H1 (cell line): ENCODE measurements at regions not wholly inside any gene's neighbourhood (a gene's known extent, or its start where the extent isn't known, plus 50 kb on each side); places are given as distances from the start of the nearest gene placed in this dataset.

ENCODE experiments used
- CTCF ChIA-PET: fragments of 300-600 bp; sonication (Branson Sonifier 250); formaldehyde crosslinking; loops from one replicate; lab custom pipeline; 2021; ENCODE audit not compliant: partially characterized antibody; lab: Charles Lee
- POLR2A ChIA-PET: fragments of 300-600 bp; sonication (Branson Sonifier 250); formaldehyde crosslinking; loops from one replicate; lab custom pipeline; 2021; ENCODE audit warnings: inconsistent platforms; ENCODE audit not compliant: partially characterized antibody; lab: Charles Lee
- DNase-seq, 2 experiments: peaks; one replicate each; pipeline versions ENCODE4 v3.0.0 to v3.0.0-alpha.2; 2010 to 2022; ENCODE audit warnings: low spot score in 2 of 2, low read depth in 1 of 2, mixed read lengths in 1 of 2
- FAIRE-seq: peaks from 2 replicates; lab custom pipeline; 2011; peaks lifted over from hg19 to GRCh38; lab: Jason Lieb, UNC
- H2AFZ ChIP-seq: 2 replicates; pipeline ENCODE4 v1.8.1; 2012; ENCODE audit warnings: low read length, inconsistent platforms
- H2AK5ac ChIP-seq: 2 replicates; pipeline ENCODE4 v1.6.1; 2013; ENCODE audit warnings: low read depth, low read length
- H2BK120ac ChIP-seq: replicated peaks from 2 replicates; pipeline ENCODE3; 2013; ENCODE audit warnings: low read depth, low read length, inconsistent platforms
- H2BK12ac ChIP-seq: 2 replicates; pipeline ENCODE4 v1.6.1; 2013; ENCODE audit warnings: low read depth, low read length
- H2BK15ac ChIP-seq: 2 replicates; pipeline ENCODE4 v1.6.1; 2013; ENCODE audit warnings: low read length
- H2BK20ac ChIP-seq: 2 replicates; pipeline ENCODE4 v1.6.1; 2013; ENCODE audit warnings: low read length
- H2BK5ac ChIP-seq: 2 replicates; pipeline ENCODE4 v1.6.1; 2013; ENCODE audit warnings: low read depth, low read length
- H3K14ac ChIP-seq: 2 replicates; pipeline ENCODE4 v1.6.1; 2013; ENCODE audit warnings: inconsistent platforms; ENCODE audit not compliant: insufficient read length
- H3K18ac ChIP-seq: 2 replicates; pipeline ENCODE4 v1.6.1; 2013; ENCODE audit warnings: low read length; ENCODE audit errors: extremely low read depth
- H3K23ac ChIP-seq: 2 replicates; pipeline ENCODE4 v1.6.1; 2013; ENCODE audit warnings: inconsistent platforms; ENCODE audit not compliant: insufficient read length
- H3K23me2 ChIP-seq: 2 replicates; pipeline ENCODE4 v1.6.1; 2013; ENCODE audit warnings: low read depth, low read length
- H3K27ac ChIP-seq: 2 replicates; pipeline ENCODE4 v1.6.1; 2011; ENCODE audit warnings: low read depth, low read length, inconsistent platforms
- H3K27me3 ChIP-seq, 4 experiments: replicated peaks in 1 of 4; 1 replicate in 1 of 4; 2 replicates in 3 of 4; pipeline versions ENCODE4 v1.6.1 to v1.8.1; 2011 to 2013; ENCODE audit warnings: low read length in 3 of 4, mild to moderate bottlenecking in 3 of 4, inconsistent platforms in 2 of 4, mixed read lengths in 2 of 4, moderate library complexity in 1 of 4; ENCODE audit not compliant: control insufficient read depth in 3 of 4, insufficient read depth in 3 of 4; ENCODE audit errors: extremely low read depth in 1 of 4
- H3K36me3 ChIP-seq, 4 experiments: 2 replicates each; pipeline versions ENCODE4 v1.6.1 to v1.8.1; 2011 to 2013; ENCODE audit warnings: mild to moderate bottlenecking in 4 of 4, low read length in 3 of 4, moderate library complexity in 2 of 4, control low read depth in 1 of 4, inconsistent platforms in 1 of 4; ENCODE audit not compliant: insufficient read depth in 4 of 4, control insufficient read depth in 2 of 4
- H3K4ac ChIP-seq: replicated peaks from 2 replicates; pipeline ENCODE3; 2013; ENCODE audit warnings: low read length, low read depth, mixed read lengths, inconsistent platforms; ENCODE audit not compliant: insufficient read length
- H3K4me1 ChIP-seq, 4 experiments: replicated peaks in 1 of 4; 1 replicate in 1 of 4; 2 replicates in 3 of 4; pipeline versions ENCODE4 v1.6.1 to v1.8.1; 2011 to 2013; ENCODE audit warnings: low read length in 3 of 4, inconsistent platforms in 2 of 4, mixed read lengths in 1 of 4; ENCODE audit not compliant: insufficient read depth in 4 of 4, control insufficient read depth in 3 of 4
- H3K4me2 ChIP-seq, 2 experiments: 2 replicates each; pipeline versions ENCODE4 v1.6.1 to v1.8.1; 2011 to 2013; ENCODE audit warnings: low read depth in 2 of 2, low read length in 2 of 2, control low read depth in 1 of 2, inconsistent platforms in 1 of 2, mild to moderate bottlenecking in 1 of 2; ENCODE audit not compliant: insufficient read depth in 1 of 2
- H3K4me3 ChIP-seq, 4 experiments: fragments of 200-600, 300-600 bp in 1 of 4; sonication (generic), shearing (Covaris generic), sonication (Bioruptor Twin) in 1 of 4; 2 replicates each; pipeline versions ENCODE4 v1.5.1 to v1.8.1; 2011 to 2016; ENCODE audit warnings: low read length in 4 of 4, low read depth in 3 of 4, control low read depth in 2 of 4, inconsistent platforms in 2 of 4, mild to moderate bottlenecking in 2 of 4, mixed read lengths in 1 of 4, moderate library complexity in 1 of 4; ENCODE audit not compliant: insufficient read depth in 2 of 4; ENCODE audit errors: extremely low read depth in 1 of 4
- H3K56ac ChIP-seq: replicated peaks from 2 replicates; pipeline ENCODE3; 2013; ENCODE audit warnings: low read depth, mild to moderate bottlenecking, mixed read lengths, low read length, inconsistent platforms; ENCODE audit not compliant: insufficient read length
- H3K79me1 ChIP-seq: 2 replicates; pipeline ENCODE4 v1.6.1; 2013; ENCODE audit warnings: low read depth, low read length, control low read depth
- H3K79me2 ChIP-seq, 2 experiments: 2 replicates each; pipeline versions ENCODE4 v1.6.1 to v1.8.1; 2012 to 2013; ENCODE audit warnings: low read length in 2 of 2, mild to moderate bottlenecking in 2 of 2, inconsistent platforms in 1 of 2; ENCODE audit not compliant: insufficient read depth in 2 of 2, control insufficient read depth in 1 of 2
- H3K9ac ChIP-seq, 4 experiments: replicated peaks in 1 of 4; 1 replicate in 1 of 4; 2 replicates in 3 of 4; pipeline versions ENCODE4 v1.6.1 to v1.8.1; 2011 to 2013; ENCODE audit warnings: low read depth in 3 of 4, low read length in 3 of 4, control low read depth in 2 of 4, mild to moderate bottlenecking in 2 of 4, moderate library complexity in 2 of 4, inconsistent platforms in 1 of 4; ENCODE audit errors: extremely low read depth in 1 of 4
- H3K9me3 ChIP-seq, 2 experiments: 2 replicates each; pipeline versions ENCODE4 v1.6.1 to v1.8.1; 2012 to 2013; ENCODE audit warnings: mild to moderate bottlenecking in 2 of 2, moderate library complexity in 2 of 2, control low read depth in 1 of 2, inconsistent platforms in 1 of 2, low read depth in 1 of 2, low read length in 1 of 2, mixed read lengths in 1 of 2; ENCODE audit not compliant: insufficient read depth in 2 of 2
- H4K20me1 ChIP-seq, 2 experiments: replicated peaks in 1 of 2; 2 replicates each; pipeline versions ENCODE3 to v1.8.1; 2011 to 2013; ENCODE audit warnings: inconsistent platforms in 2 of 2, low read length in 2 of 2, mild to moderate bottlenecking in 1 of 2; ENCODE audit not compliant: insufficient read depth in 2 of 2, control insufficient read depth in 1 of 2
- H4K5ac ChIP-seq: 2 replicates; pipeline ENCODE4 v1.6.1; 2013; ENCODE audit warnings: low read length, low read depth, mixed read lengths, inconsistent platforms; ENCODE audit not compliant: insufficient read length
- H4K8ac ChIP-seq: 2 replicates; pipeline ENCODE4 v1.8.0; 2013; ENCODE audit warnings: mild to moderate bottlenecking, moderate library complexity, low read length, inconsistent platforms; ENCODE audit not compliant: insufficient read depth; ENCODE audit errors: extremely low read depth
- H4K91ac ChIP-seq: replicated peaks from 2 replicates; pipeline ENCODE3; 2013; ENCODE audit warnings: low read length, mixed read lengths, inconsistent platforms; ENCODE audit not compliant: insufficient read length
- ASH2L ChIP-seq: fragments of 200-600, 300-600 bp; sonication (generic); IDR thresholded peaks from one replicate; pipeline ENCODE4 v1.7.1; 2017; ENCODE audit warnings: low read length
- BACH1 ChIP-seq: IDR thresholded peaks from 2 replicates; pipeline ENCODE4 v1.6.1; 2012; ENCODE audit warnings: low read length, improper control_type of control experiment
- CHD1 ChIP-seq: IDR thresholded peaks from 2 replicates; pipeline ENCODE4 v1.6.1; 2012; ENCODE audit warnings: low read depth, low read length, improper control_type of control experiment
- GTF2F1 ChIP-seq: IDR thresholded peaks from 2 replicates; pipeline ENCODE4 v1.6.1; 2012; ENCODE audit warnings: low read depth, low read length, improper control_type of control experiment, borderline replicate concordance
- HDAC2 ChIP-seq, 2 experiments: fragments of 300-600 bp in 1 of 2; sonication (generic) in 1 of 2; IDR thresholded peaks; 2 replicates each; pipeline ENCODE4 v1.6.1; 2011 to 2012; ENCODE audit warnings: low read depth in 2 of 2, low read length in 2 of 2, mild to moderate bottlenecking in 2 of 2, moderate library complexity in 2 of 2, borderline replicate concordance in 1 of 2, inconsistent platforms in 1 of 2
- KDM1A ChIP-seq: fragments of 200-600, 300-600 bp; sonication (generic); IDR thresholded peaks from 2 replicates; pipeline ENCODE4 v1.7.1; 2016; ENCODE audit warnings: mild to moderate bottlenecking, low read length, borderline replicate concordance
- MAX ChIP-seq: IDR thresholded peaks from 2 replicates; pipeline ENCODE4 v1.6.1; 2012; ENCODE audit warnings: inconsistent platforms
- POLR2AphosphoS5 ChIP-seq: IDR thresholded peaks from 2 replicates; pipeline ENCODE4 v1.6.1; 2011; ENCODE audit warnings: low read depth, low read length
- POU5F1 ChIP-seq: IDR thresholded peaks from 2 replicates; pipeline ENCODE4 v1.6.1; 2011; ENCODE audit warnings: low read depth, mild to moderate bottlenecking, low read length, moderate library complexity
- SP1 ChIP-seq: IDR thresholded peaks from 2 replicates; pipeline ENCODE4 v1.6.1; 2011; ENCODE audit warnings: low read depth, low read length
- TCF12 ChIP-seq: IDR thresholded peaks from 2 replicates; pipeline ENCODE4 v1.6.1; 2011; ENCODE audit warnings: low read depth, mild to moderate bottlenecking, low read length
- TEAD4 ChIP-seq: IDR thresholded peaks from 2 replicates; pipeline ENCODE4 v1.6.1; 2012; ENCODE audit warnings: low read depth, low read length, inconsistent platforms, mixed read lengths
- YY1 ChIP-seq: IDR thresholded peaks from 2 replicates; pipeline ENCODE4 v1.6.1; 2011; ENCODE audit warnings: low read depth, mild to moderate bottlenecking, low read length
- WGBS, 2 experiments: shearing (Covaris generic) in 1 of 2; methylation state at CpG; one replicate each; pipeline versions ENCODE4 v1.1.6 to v1.1.7; 2013 to 2015; ENCODE audit warnings: low lambda C conversion rate in 2 of 2, mixed read lengths in 2 of 2, inconsistent platforms in 1 of 2, low coverage in 1 of 2, missing lambda C conversion rate in 1 of 2; ENCODE audit not compliant: insufficient replicate concordance in 2 of 2, insufficient coverage in 1 of 2, insufficient read length in 1 of 2; ENCODE audit errors: extremely low coverage in 1 of 2, missing lambda C conversion rate in 1 of 2; 5-methylcytosine and 5-hydroxymethylcytosine counted together

DNA sequence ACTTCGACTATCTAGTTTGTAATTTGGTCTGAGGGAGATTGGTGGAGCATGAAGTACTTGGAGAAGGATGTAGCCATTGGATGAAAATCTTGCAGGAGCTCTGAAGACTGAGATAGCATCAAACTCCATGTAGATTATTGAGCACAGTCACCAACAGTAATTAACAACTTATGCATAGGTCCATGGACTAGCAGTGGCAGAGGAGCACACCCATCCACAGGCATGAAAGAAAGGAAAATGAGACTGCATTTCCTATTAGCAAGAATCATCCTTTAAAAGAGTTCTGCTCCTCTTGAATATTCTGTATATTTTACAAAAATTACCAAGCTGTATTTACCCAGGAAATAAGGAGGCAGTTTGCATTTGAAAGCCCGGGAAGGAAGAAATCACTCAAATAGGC, 529.4 kb upstream of the ACTRT1 start:
- Histone ChIP-seq H3K27ac (no peak overlapping the region), H3K79me2 (no peaks in the 10 kb centered on the region), H4K5ac (no peak overlapping the region), H3K4me3 (no peak overlapping the region), H3K4ac (no peak overlapping the region), H2AK5ac (no peak overlapping the region), H3K4me1 (no peaks in the 10 kb centered on the region), H3K18ac (no peak overlapping the region), H2BK20ac (no peak overlapping the region), H3K4me2 (no peak overlapping the region), H3K9me3 (no peaks in the 10 kb centered on the region), H2BK15ac (no peak overlapping the region), H2BK12ac (no peak overlapping the region), H3K23me2 (no peaks in the 10 kb centered on the region), H3K9ac (no peak overlapping the region), H4K20me1 (no peaks in the 10 kb centered on the region), H4K8ac (no peak overlapping the region), H2BK5ac (no peak overlapping the region), H2BK120ac (no peak overlapping the region), H2AFZ (no peak overlapping the region), H3K27me3 (no peaks in the 10 kb centered on the region), H3K23ac (no peak overlapping the region), H3K36me3 (no peaks in the 10 kb centered on the region), H3K79me1 (no peaks in the 10 kb centered on the region), H3K56ac (no peak overlapping the region), H4K91ac (no peak overlapping the region), H3K14ac (no peak overlapping the region)
- DNase-seq = no peak
- POLR2A ChIA-PET = no interaction called here
- CTCF ChIA-PET = interaction anchor here (0.6 to 1.2 kb wide), 3 partner anchors 15 to 1879 kb away, joined by 3 to 5 read pairs (median 3); no protein-coding TSS in a partner anchor
- no peak for TF ChIP-seq SP1
- no peak for TF ChIP-seq POU5F1
- TF ChIP-seq HDAC2 (IDR thresholded peaks at IDR 0.05; ENCODE audit: borderline replicate concordance in 1 of 2, low read depth in 2 of 2, low read length in 2 of 2) = no peak
- TF ChIP-seq MAX = no peak
- no peak for TF ChIP-seq GTF2F1
- no peak for TF ChIP-seq ASH2L
- TF ChIP-seq BACH1 = no peak
- TF ChIP-seq CHD1 = no peak
- TF ChIP-seq YY1 = no peak
- TF ChIP-seq KDM1A = no peak
- no peak for TF ChIP-seq TCF12
- no peak for TF ChIP-seq POLR2AphosphoS5
- TF ChIP-seq TEAD4 = no peak
- WGBS, 2 experiments = 82% methylated on average over 1 of the region's 2 CpGs; no CpG with 5 or more reads in 1 of the 2 experiments
- FAIRE-seq = no peak
